Activated CD4-positive, alpha-beta T cell treated with anti-CD3 and anti-CD28 coated beads for 24 hours (primary cell): ENCODE measurements at regions not wholly inside any gene's neighbourhood (a gene's known extent, or its start where the extent isn't known, plus 50 kb on each side); places are given as distances from the start of the nearest gene placed in this dataset.
"Not testable (repeated sequence)": the region's sequence is repeated elsewhere in the genome, so short reads cannot be mapped to it uniquely, and the experiment has no call there.

ENCODE experiments used
- DNase-seq, 2 donors: peaks; one replicate each; pipeline ENCODE4 v3.0.0-alpha.2; 2020; ENCODE audit warnings: low read depth in 2 of 2

DNA sequence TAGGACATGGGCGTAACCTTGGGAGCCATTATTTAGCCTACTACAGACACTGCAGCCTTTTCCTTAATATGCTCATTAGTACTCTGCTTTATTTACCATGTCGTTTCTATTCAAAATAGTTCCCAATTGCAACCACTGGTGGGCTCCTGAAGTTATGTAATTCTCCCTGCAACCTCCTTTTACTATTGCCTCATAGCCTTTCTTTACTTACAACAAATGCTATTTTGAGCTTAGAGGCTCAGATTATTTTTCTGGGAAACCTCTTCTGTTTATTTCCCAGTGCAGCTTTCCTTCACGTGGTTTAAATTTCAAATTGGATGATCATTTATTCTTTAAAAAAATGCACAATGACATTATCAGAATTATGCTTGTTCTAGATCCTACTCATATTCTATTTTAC lies 492.3 kb upstream of the TMEFF2 start:
- no peak for DNase-seq

DNA sequence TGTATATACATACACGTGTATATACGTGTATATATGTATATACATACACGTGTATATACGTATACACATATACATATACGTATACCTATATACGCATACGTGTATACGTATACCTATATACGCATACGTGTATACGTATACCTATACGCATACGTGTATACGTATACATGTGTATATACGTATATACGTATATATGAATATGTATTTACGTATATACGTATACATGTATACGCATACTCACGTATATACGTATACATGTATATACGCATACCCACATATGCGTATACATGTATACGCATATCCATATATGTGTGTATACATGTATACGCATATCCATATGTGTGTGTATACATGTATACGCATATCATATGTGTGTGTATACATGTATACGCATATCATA lies 487.8 kb upstream of the TMEFF2 start:
- not testable (repeated sequence) for DNase-seq

- DNase-seq = no peak
Measured at GRCh38 chr2:192675681-192676080, 480.9 kb upstream of the TMEFF2 start.

- no peak for DNase-seq
Measured at GRCh38 chr2:192669505-192670091, 474.9 kb upstream of the TMEFF2 start.

DNA sequence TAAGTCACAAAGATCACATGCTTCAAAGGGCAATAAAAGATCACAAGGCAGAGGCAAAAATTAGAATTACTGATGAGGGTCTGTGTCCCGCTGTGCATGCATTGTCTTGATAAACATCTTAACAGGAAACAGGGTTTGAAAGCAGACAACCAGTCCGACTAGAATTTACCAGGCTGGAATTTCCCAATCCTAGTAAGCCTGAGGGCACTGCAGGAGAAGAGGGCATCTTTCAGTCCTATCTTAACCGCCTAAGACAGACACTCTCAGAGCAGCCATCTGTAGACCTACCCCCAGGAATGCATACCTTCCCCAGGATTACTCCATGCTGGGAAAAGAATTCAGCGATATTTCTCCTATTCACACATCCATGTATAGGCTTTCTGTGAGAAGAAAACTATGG lies 465.8 kb upstream of the TMEFF2 start:
- not testable (repeated sequence) for DNase-seq

DNA sequence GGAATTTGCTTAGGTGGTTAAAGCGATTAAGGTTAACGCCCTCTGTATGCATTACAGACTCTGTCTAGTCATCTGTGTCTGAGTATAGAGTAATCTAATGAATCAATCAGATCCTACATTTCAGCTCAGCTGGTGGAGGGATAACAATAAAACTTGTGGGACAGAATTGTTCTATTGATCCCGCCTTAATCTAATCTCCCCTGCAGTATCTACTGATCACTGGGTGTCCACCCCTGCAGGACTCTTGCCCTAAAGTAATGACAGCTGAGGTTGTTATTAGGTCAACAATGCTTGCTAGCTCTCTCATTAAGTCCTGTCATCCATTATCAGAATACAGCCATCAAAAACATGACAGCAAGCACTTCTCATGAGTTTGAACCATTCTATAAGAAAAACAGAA lies 462.6 kb upstream of the TMEFF2 start:
- no peak for DNase-seq

GRCh38 chr2:192655916-192656315 lies 461.2 kb upstream of the TMEFF2 start:
- DNase-seq = no peak

DNA sequence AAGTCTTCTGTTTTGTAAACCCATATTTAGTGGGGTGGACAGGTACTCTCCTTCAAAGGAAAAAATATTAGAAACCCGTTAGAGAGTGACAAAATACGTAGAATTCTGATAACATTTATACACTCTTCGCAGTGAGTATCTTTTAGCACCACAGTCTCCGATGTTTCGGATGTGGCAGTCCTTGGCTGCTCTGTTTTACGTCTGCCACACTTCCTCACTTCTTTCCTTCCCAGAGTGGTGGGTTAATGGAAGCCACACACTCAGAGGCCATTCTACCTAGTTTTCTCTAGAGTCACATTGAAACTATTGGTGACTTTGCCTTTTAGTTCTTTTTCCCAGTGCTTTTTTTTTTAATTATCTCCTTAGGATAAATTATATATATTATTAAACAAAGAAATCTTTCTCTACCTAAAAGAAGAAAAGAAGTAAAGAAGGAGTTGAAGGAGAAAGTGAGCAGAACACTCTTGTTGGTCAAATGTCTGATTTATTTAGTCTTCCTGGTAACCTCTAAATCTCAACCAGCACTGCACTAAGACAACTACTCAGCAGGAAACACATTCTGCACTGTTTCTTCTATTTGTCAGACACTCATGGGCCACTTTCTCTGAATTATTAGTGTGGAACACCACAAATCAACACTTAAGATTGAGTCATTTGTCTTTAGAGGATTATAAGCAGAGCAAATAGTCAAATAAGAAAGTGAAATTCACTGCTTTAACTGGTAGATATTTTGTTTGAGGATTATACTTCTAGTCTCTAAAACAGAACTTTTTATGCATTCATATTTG lies 451.3 kb upstream of the TMEFF2 start:
- no peak for DNase-seq

DNA sequence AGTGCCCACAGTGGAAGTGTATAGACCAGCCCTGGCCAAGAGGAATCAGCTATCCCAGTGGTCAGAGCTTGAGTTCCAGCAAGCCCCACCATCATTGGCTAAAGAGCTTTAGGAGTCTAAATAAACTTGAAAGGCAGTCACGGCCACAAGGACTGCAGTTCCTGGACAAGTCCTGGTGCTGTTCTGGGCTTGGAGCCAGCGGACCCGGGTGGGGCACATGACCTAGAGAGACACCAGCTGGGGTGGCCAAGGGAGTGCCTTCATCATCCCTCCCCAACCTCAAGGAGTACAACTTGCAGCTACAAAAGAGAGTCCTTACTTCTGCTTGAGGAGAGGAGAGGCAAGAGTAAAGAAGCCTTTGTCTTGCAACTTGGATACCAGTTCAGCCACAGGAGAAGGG lies 439.8 kb upstream of the TMEFF2 start:
- DNase-seq = no peak

GRCh38 chr2:192628017-192628416 lies 433.3 kb upstream of the TMEFF2 start:
- DNase-seq = no peak

DNA sequence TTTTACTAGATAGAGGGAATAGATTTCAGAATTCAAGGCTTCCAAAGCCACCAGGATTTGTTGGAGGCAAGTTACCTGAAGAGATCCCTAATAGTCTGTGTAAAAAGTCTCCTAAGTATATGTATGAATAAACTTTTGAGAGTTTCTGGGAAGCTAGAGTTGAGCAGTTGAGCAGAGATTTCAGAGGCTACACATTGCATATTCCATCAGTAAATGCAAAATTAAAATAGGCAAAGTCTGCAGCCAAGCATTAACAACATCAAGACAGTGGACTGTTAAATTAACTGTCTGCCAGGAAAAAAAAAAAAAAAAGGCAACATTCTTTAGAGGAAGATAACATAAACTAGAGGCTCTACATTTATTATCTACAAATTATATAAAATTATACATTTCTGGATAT lies 420.4 kb upstream of the TMEFF2 start:
- no peak for DNase-seq

DNA sequence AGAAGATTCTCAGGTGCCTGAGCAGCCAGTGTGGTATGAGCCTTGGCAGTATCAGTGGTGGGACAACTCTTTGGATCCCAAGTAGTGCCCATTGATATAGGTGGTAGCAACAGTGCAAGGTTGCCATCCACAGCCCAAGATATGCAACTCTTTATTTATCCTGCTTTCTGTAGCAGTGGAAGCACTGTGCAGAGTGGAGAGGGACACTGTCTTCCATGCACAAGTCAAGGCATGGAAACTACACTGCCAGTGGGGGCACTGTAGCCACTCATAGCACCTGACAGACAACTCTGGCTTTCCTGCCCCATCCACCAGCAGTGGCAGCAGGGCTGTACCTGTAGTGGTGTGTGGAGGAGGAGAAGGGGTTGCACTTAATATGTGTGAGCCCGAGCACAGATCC lies 409.6 kb upstream of the TMEFF2 start:
- DNase-seq = no peak

- DNase-seq = not testable (repeated sequence)
Measured at GRCh38 chr2:192598649-192599048, 403.9 kb upstream of the TMEFF2 start.

GRCh38 chr2:192593561-192593960 lies 398.8 kb upstream of the TMEFF2 start:
- DNase-seq = no peak

- DNase-seq = no peak
Measured at GRCh38 chr2:192591617-192592016, 396.9 kb upstream of the TMEFF2 start.

DNA sequence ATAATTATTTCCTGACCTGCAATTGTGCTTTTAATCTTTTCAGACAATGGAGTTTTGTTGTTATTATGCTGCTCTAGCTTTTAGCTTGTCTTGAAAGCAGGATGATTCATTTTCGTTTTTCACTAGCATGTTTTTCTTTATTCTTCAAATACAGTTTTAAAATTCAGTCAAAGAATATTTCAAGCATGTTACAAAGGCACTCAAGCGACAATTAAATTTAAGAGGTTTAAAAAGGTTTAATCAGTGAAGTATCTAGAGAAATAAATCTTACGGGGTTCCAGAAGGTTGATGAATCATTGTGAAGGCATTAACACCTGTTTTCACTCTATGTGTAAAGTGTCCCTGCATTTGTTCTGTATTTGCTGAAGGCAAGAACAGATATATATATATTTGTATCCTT lies 390.7 kb upstream of the TMEFF2 start:
- no peak for DNase-seq

- no peak for DNase-seq
Measured at GRCh38 chr2:192584976-192585375, 390.2 kb upstream of the TMEFF2 start.

GRCh38 chr2:192579965-192580700 lies 385.4 kb upstream of the TMEFF2 start:
- DNase-seq = no peak

GRCh38 chr2:192578780-192579179 lies 384.0 kb upstream of the TMEFF2 start:
- DNase-seq = no peak

DNA sequence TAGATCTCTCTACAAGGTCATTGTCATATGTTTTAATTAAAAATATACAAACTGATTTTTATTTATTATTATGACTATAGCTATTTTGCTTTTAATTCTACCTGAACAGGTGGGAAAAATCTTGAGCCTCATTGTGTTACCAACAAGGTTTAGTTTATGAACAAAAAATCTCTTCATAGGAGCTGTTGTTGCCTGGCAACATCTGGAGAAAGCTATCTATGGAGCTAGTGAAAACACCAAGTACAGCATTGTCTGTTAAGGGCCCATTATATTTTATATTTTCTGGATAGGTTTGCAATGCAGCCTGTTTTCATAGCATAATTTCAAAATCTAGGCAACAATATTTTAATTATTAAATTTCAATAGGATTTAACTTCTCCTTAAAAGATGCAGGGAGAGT lies 383.0 kb upstream of the TMEFF2 start:
- no peak for DNase-seq

GRCh38 chr2:192574552-192574951 lies 379.8 kb upstream of the TMEFF2 start:
- DNase-seq = no peak

DNA sequence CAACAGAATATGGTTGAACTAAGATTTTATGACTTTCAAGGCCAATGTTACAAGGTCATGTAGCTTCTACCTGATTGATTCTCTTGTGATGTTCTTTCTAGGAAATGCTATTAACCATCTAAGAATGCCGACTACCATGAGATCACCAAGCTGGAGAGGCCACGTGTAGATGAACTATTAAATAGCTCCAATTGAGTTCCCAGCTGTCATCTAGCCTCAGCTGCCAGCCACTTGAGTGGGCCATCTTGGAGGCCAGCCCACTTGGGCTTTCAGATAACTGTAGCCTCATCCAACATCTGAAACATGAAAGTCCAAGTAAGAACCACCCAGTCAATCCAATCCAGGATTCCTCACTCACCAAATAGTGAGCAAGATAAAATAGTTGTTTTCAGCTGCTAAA lies 376.9 kb upstream of the TMEFF2 start:
- no peak for DNase-seq

- no peak for DNase-seq
Measured at GRCh38 chr2:192570788-192571187, 376.1 kb upstream of the TMEFF2 start.
